HCT116 (cell line): ENCODE measurements at regions not wholly inside any gene's neighbourhood (a gene's known extent, or its start where the extent isn't known, plus 50 kb on each side); places are given as distances from the start of the nearest gene placed in this dataset.

Experiments used
- ATAC-seq: fragments of 200-7000 bp; cut with Tn5 transposase; 2 replicates; pipeline ENCODE4 v1.9.1; 2020; ENCODE audit warnings: mild to moderate bottlenecking, moderate library complexity
- BruUV-seq: library from RNA; stranded (reverse); fragments of 400-500 nt; replicated peaks from 2 replicates; lab custom pipeline; 2021; lab: Mats Ljungman, UMichigan
- CTCF ChIA-PET: fragments of 300-600 bp; sonication (Branson Sonifier 250); formaldehyde crosslinking; loops from one replicate; lab custom pipeline; 2021; ENCODE audit warnings: antibody characterized with exemption; lab: Charles Lee
- POLR2A ChIA-PET: fragments of 300-600, 350-600 bp; sonication (Branson Sonifier 250); formaldehyde crosslinking; loops from one replicate; lab custom pipeline; 2021; ENCODE audit warnings: antibody characterized with exemption; lab: Charles Lee
- RAD21 ChIA-PET, 2 experiments: fragments of 300-600 bp; sonication (Branson Sonifier 250); formaldehyde crosslinking; loops; one replicate each; lab custom pipeline; 2023; ENCODE audit warnings: low total read pairs in 2 of 2; ENCODE audit not compliant: uncharacterized antibody in 2 of 2, unreplicated experiment in 2 of 2, low non-redundant PET in 1 of 2; lab: Charles Lee
- DNase-seq: peaks from one replicate; pipeline ENCODE4 v3.0.0-alpha.2; 2010; ENCODE audit warnings: low read depth, low spot score
- H2AFZ ChIP-seq: fragments of 200-600 bp; shearing (Covaris generic), sonication (generic); 2 replicates; pipeline ENCODE4 v1.6.1; 2017; ENCODE audit warnings: low read depth, mixed run types, mixed read lengths, antibody characterized with exemption, low read length; ENCODE audit not compliant: poor library complexity, severe bottlenecking
- H3K27ac ChIP-seq: 2 replicates; pipeline ENCODE4 v1.5.1; 2012; ENCODE audit warnings: low read depth, low read length
- H3K27me3 ChIP-seq: fragments of 200-600 bp; sonication (generic); 2 replicates; pipeline ENCODE4 v1.6.1; 2016; ENCODE audit warnings: mixed run types, low read length, mixed read lengths; ENCODE audit not compliant: insufficient read depth
- H3K36me3 ChIP-seq, 2 experiments: fragments of 200-500 bp in 1 of 2; fragments of 200-600 bp in 1 of 2; sonication (Bioruptor generic) in 1 of 2; sonication (generic) in 1 of 2; 2 replicates each; pipeline versions ENCODE4 v1.5.1 to v1.6.1; 2014 to 2016; ENCODE audit warnings: low read length in 2 of 2, inconsistent platforms in 1 of 2, mixed read lengths in 1 of 2, mixed run types in 1 of 2; ENCODE audit not compliant: insufficient read depth in 2 of 2, control insufficient read depth in 1 of 2
- H3K4me1 ChIP-seq, 2 experiments: fragments of 200-600 bp in 1 of 2; sonication (generic) in 1 of 2; 2 replicates each; pipeline versions ENCODE4 v1.5.1 to v1.6.1; 2012 to 2017; ENCODE audit warnings: low read length in 2 of 2, inconsistent platforms in 1 of 2, mild to moderate bottlenecking in 1 of 2, mixed read lengths in 1 of 2, mixed run types in 1 of 2, moderate library complexity in 1 of 2; ENCODE audit not compliant: insufficient read depth in 2 of 2, control insufficient read depth in 1 of 2
- H3K4me2 ChIP-seq: fragments of 200-600 bp; sonication (generic); 2 replicates; pipeline ENCODE4 v1.6.1; 2017; ENCODE audit warnings: mixed run types, low read length, mixed read lengths
- H3K4me3 ChIP-seq, 2 experiments: fragments of 200-600 bp in 1 of 2; sonication (generic) in 1 of 2; replicated peaks in 1 of 2; 2 replicates each; pipeline ENCODE4 v1.5.1; 2011 to 2016; ENCODE audit warnings: low read length in 2 of 2, control low read depth in 1 of 2, low read depth in 1 of 2, mild to moderate bottlenecking in 1 of 2, mixed read lengths in 1 of 2, mixed run types in 1 of 2
- H3K79me2 ChIP-seq: fragments of 200-600 bp; sonication (generic); 2 replicates; pipeline ENCODE4 v1.6.1; 2017; ENCODE audit warnings: mild to moderate bottlenecking, mixed run types, low read length, moderate library complexity, mixed read lengths; ENCODE audit not compliant: insufficient read depth
- H3K9ac ChIP-seq: fragments of 200-600 bp; sonication (generic); 2 replicates; pipeline ENCODE4 v1.6.1; 2016; ENCODE audit warnings: low read length, mixed read lengths
- H3K9me2 ChIP-seq: fragments of 200-600 bp; sonication (generic), shearing (Covaris generic); 2 replicates; pipeline ENCODE4 v1.6.1; 2017; ENCODE audit warnings: mixed run types, mild to moderate bottlenecking, moderate library complexity; ENCODE audit not compliant: insufficient read depth
- H3K9me3 ChIP-seq, 2 experiments: fragments of 200-500 bp in 1 of 2; fragments of 200-600 bp in 1 of 2; sonication (Bioruptor generic) in 1 of 2; sonication (generic) in 1 of 2; 2 replicates each; pipeline ENCODE4 v1.6.1; 2014 to 2017; ENCODE audit warnings: low read length in 2 of 2, mixed read lengths in 2 of 2, inconsistent platforms in 1 of 2, low read depth in 1 of 2, mild to moderate bottlenecking in 1 of 2, mixed run types in 1 of 2, moderate library complexity in 1 of 2; ENCODE audit not compliant: control insufficient read depth in 1 of 2, insufficient read depth in 1 of 2
- H4K20me1 ChIP-seq: fragments of 200-600 bp; sonication (generic), shearing (Covaris generic); 2 replicates; pipeline ENCODE4 v1.6.1; 2017; ENCODE audit warnings: mixed run types, mild to moderate bottlenecking, moderate library complexity; ENCODE audit not compliant: insufficient read depth
- CBX3 ChIP-seq: IDR thresholded peaks from 2 replicates; pipeline ENCODE4 v1.6.1; 2012; ENCODE audit warnings: low read depth
- CEBPB ChIP-seq: IDR thresholded peaks from 2 replicates; pipeline ENCODE4 v1.6.1; 2012; ENCODE audit warnings: low read depth
- ELF1 ChIP-seq: IDR thresholded peaks from 2 replicates; pipeline ENCODE4 v1.6.1; 2012; ENCODE audit warnings: low read depth, borderline replicate concordance
- EZH2 ChIP-seq: fragments of 200-600 bp; sonication (generic); IDR thresholded peaks from 2 replicates; pipeline ENCODE4 v1.6.1; 2017; ENCODE audit warnings: antibody characterized with exemption, mixed run types
- EZH2phosphoT487 ChIP-seq: fragments of 200-600 bp; IDR thresholded peaks from 2 replicates; pipeline ENCODE4 v1.6.1; 2018; ENCODE audit warnings: antibody characterized with exemption, borderline replicate concordance
- FOSL1 ChIP-seq: IDR thresholded peaks from 2 replicates; pipeline ENCODE4 v1.6.1; 2012; ENCODE audit warnings: low read depth
- POLR2A ChIP-seq: IDR thresholded peaks from 2 replicates; pipeline ENCODE4 v1.7.0; 2011; ENCODE audit warnings: borderline replicate concordance; ENCODE audit not compliant: insufficient read depth, insufficient read length; ENCODE audit errors: extremely low read depth
- POLR2AphosphoS5 ChIP-seq: IDR thresholded peaks from 2 replicates; pipeline ENCODE4 v1.6.1; 2011; ENCODE audit warnings: mild to moderate bottlenecking, low read depth, low read length, moderate library complexity
- SIN3A ChIP-seq: IDR thresholded peaks from 2 replicates; pipeline ENCODE4 v1.6.1; 2012; ENCODE audit warnings: low read depth
- SP1 ChIP-seq: IDR thresholded peaks from 2 replicates; pipeline ENCODE4 v1.6.1; 2012; ENCODE audit warnings: low read depth
- SRF ChIP-seq: IDR thresholded peaks from 2 replicates; pipeline ENCODE4 v1.6.1; 2012; ENCODE audit warnings: low read depth
- TCF7L2 ChIP-seq: IDR thresholded peaks from 2 replicates; pipeline ENCODE4 v1.7.0; 2011; ENCODE audit warnings: borderline replicate concordance, inconsistent platforms; ENCODE audit not compliant: insufficient read depth, insufficient read length; ENCODE audit errors: extremely low read depth
- YY1 ChIP-seq: IDR thresholded peaks from 2 replicates; pipeline ENCODE4 v1.6.1; 2011; ENCODE audit warnings: low read length, low read depth, moderate library complexity, mild to moderate bottlenecking; ENCODE audit not compliant: insufficient replicate concordance; ENCODE audit errors: extremely low read depth
- ZFX ChIP-seq: fragments of 450-650 bp; IDR thresholded peaks from 2 replicates; pipeline ENCODE4 v1.6.1; 2017
- ZNF274 ChIP-seq: fragments of 200-500 bp; sonication (Bioruptor generic); IDR thresholded peaks from 2 replicates; pipeline ENCODE4 v1.6.1; 2014; ENCODE audit warnings: mild to moderate bottlenecking, low read depth, low read length, inconsistent platforms
- intact Hi-C: fragments of 100-400 bp; cut with micrococcal nuclease; formaldehyde crosslinking; loops from 2 replicates; pipeline ENCODE4 v1.10.0; 2022
- TF ChIP-seq, protein P1 (sequence below): IDR thresholded peaks from 2 replicates; pipeline ENCODE4 v1.6.1; 2011; ENCODE audit warnings: mild to moderate bottlenecking, low read length, moderate library complexity; ENCODE audit not compliant: insufficient replicate concordance; ENCODE audit errors: extremely low read depth
- TF ChIP-seq, protein P2 (sequence below), 3 experiments: fragments of 200-600 bp in 1 of 3; sonication (generic) in 1 of 3; IDR thresholded peaks in 2 of 3; conservative IDR thresholded peaks in 1 of 3; 2 replicates each; pipeline ENCODE4 v1.5.1; 2012 to 2017; ENCODE audit warnings: low read depth in 2 of 3, low read length in 2 of 3, antibody characterized with exemption in 1 of 3, borderline replicate concordance in 1 of 3, control low read depth in 1 of 3, mild to moderate bottlenecking in 1 of 3, mixed read lengths in 1 of 3, mixed run types in 1 of 3, moderate library complexity in 1 of 3; ENCODE audit not compliant: insufficient read depth in 1 of 3
- TF ChIP-seq, protein P3 (sequence below): IDR thresholded peaks from 2 replicates; pipeline ENCODE4 v1.6.1; 2012
- TF ChIP-seq, protein P4 (sequence below): IDR thresholded peaks from 2 replicates; pipeline ENCODE4 v1.6.1; 2012

DNA sequence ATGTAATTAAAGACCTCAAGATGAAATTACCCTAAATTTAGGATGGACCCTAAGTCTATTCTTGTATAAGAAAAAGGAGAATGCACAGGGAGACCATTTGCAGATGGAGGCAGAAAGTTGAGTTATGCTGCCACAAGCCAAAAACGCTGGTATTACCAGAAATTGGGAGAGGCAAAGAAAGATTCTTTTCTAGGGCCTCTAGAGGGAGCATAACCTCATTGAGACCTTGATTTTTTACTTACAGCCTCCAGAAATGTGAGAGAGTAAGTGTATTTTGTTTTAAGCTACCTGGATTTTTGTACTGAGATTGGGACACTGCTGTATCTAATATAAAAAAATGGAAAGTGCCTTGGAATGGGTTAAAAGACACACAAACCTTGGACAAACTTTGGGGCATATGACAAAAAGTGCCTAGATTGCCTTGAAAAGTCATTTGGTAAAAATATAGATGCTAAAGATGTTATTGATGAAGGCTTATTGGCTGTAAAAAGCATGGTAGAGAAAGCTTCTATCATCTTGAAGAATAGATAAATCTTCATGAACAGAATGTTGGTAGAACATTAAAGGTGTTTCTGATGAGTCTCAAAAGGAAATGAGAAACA is 174.7 kb upstream of the PRDM9 start (continued):
- TF ChIP-seq, protein P1, sequence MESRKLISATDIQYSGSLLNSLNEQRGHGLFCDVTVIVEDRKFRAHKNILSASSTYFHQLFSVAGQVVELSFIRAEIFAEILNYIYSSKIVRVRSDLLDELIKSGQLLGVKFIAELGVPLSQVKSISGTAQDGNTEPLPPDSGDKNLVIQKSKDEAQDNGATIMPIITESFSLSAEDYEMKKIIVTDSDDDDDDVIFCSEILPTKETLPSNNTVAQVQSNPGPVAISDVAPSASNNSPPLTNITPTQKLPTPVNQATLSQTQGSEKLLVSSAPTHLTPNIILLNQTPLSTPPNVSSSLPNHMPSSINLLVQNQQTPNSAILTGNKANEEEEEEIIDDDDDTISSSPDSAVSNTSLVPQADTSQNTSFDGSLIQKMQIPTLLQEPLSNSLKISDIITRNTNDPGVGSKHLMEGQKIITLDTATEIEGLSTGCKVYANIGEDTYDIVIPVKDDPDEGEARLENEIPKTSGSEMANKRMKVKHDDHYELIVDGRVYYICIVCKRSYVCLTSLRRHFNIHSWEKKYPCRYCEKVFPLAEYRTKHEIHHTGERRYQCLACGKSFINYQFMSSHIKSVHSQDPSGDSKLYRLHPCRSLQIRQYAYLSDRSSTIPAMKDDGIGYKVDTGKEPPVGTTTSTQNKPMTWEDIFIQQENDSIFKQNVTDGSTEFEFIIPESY, result no peak

DNA sequence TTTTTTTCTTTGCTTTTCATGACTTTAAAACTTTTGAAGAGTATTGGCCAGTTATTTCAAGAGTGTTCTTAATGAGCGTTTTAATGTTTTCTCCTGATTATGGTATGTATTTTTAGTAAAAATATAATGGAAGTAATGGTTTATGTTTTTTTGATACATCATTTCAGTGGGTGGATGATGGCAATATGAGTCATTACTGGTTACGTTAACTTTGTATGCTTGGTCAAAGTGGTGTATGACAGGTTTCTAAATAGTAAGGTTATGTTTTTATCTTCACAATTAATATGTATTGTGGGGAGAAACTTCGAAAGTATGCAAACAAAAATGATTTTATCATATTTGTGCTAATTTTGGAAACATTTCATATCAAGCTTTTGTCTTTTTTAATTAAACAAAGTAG is 176.7 kb upstream of the PRDM9 start:
- POLR2A ChIA-PET, result no interaction called here
- no peaks in the 10 kb centered on the region for H3K9me2 ChIP-seq
- H2AFZ ChIP-seq, result no peak overlapping the region
- TF ChIP-seq SRF (no peak), SP1 (no peak), EZH2 (no peak), CBX3 (no peak), FOSL1 (no peak), POLR2AphosphoS5 (no peak), EZH2phosphoT487 (no peak), CEBPB (no peak), ZFX (no peak), YY1 (no peak), POLR2A (no peak), SIN3A (no peak), ELF1 (no peak), TCF7L2 (no peak), ZNF274 (no peak)
- TF ChIP-seq, protein P2, sequence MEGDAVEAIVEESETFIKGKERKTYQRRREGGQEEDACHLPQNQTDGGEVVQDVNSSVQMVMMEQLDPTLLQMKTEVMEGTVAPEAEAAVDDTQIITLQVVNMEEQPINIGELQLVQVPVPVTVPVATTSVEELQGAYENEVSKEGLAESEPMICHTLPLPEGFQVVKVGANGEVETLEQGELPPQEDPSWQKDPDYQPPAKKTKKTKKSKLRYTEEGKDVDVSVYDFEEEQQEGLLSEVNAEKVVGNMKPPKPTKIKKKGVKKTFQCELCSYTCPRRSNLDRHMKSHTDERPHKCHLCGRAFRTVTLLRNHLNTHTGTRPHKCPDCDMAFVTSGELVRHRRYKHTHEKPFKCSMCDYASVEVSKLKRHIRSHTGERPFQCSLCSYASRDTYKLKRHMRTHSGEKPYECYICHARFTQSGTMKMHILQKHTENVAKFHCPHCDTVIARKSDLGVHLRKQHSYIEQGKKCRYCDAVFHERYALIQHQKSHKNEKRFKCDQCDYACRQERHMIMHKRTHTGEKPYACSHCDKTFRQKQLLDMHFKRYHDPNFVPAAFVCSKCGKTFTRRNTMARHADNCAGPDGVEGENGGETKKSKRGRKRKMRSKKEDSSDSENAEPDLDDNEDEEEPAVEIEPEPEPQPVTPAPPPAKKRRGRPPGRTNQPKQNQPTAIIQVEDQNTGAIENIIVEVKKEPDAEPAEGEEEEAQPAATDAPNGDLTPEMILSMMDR (IDR thresholded peaks at IDR 0.05 in 2 of 3, conservative IDR thresholded peaks at IDR 0.05 in 1 of 3; ENCODE audit: borderline replicate concordance in 1 of 3, insufficient read depth in 1 of 3, low read depth in 2 of 3, low read length in 2 of 3), result no peak
- TF ChIP-seq, protein P1, result no peak
- TF ChIP-seq, protein P3, sequence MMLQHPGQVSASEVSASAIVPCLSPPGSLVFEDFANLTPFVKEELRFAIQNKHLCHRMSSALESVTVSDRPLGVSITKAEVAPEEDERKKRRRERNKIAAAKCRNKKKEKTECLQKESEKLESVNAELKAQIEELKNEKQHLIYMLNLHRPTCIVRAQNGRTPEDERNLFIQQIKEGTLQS, result no peak
- TF ChIP-seq, protein P4, sequence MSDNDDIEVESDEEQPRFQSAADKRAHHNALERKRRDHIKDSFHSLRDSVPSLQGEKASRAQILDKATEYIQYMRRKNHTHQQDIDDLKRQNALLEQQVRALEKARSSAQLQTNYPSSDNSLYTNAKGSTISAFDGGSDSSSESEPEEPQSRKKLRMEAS, result no peak
- no peaks in the 10 kb centered on the region for H3K79me2 ChIP-seq
- ATAC-seq (no peak), DNase-seq (no peak)
- H3K9ac ChIP-seq, result no peak overlapping the region
- H3K9me3 ChIP-seq, result peaks cover 0 to 18% of the 10 kb centered on the region in 2 experiments; a peak in 2 of 4 replicates
- H3K4me1 ChIP-seq, result no peaks in the 10 kb centered on the region
- BruUV-seq, result no TSS peak
- RAD21 ChIA-PET, result no interaction called here
- CTCF ChIA-PET, result no interaction called here
- H3K4me3 ChIP-seq, result no peak overlapping the region
- H4K20me1 ChIP-seq, result no peaks in the 10 kb centered on the region
- H3K27ac ChIP-seq, result no peak overlapping the region
- intact Hi-C loops, result no loop called here
- no peaks in the 10 kb centered on the region for H3K36me3 ChIP-seq
- H3K4me2 ChIP-seq, result no peak overlapping the region
- H3K27me3 ChIP-seq, result no peaks in the 10 kb centered on the region
